Testis (tissue), 2 donors: ENCODE measurements at regions not wholly inside any gene's neighbourhood (a gene's known extent, or its start where the extent isn't known, plus 50 kb on each side); places are given as distances from the start of the nearest gene placed in this dataset.
A peak's percentile ranks its signal among the peaks of the same experiment; 100 is the strongest.

ENCODE experiments used
- DNase-seq: peaks from one replicate; pipeline ENCODE4 v3.0.0-alpha.2; 2019
- H3K27ac ChIP-seq, 2 donors: fragments of 200-600 bp; sonication (generic); one replicate each; pipeline ENCODE4 v1.5.1; 2019
- H3K27me3 ChIP-seq: fragments of 200-600 bp; sonication (generic); one replicate; pipeline ENCODE4 v1.5.1; 2019
- H3K36me3 ChIP-seq: fragments of 200-600 bp; sonication (generic); one replicate; pipeline ENCODE4 v1.5.1; 2017; ENCODE audit warnings: low read depth; ENCODE audit errors: missing control alignments
- H3K4me1 ChIP-seq: fragments of 200-600 bp; sonication (generic); one replicate; pipeline ENCODE4 v1.5.1; 2019
- H3K4me3 ChIP-seq, 2 donors: fragments of 200-600 bp; sonication (generic); one replicate each; pipeline ENCODE4 v1.5.1; 2017 to 2019
- H3K9me3 ChIP-seq: fragments of 200-600 bp; sonication (generic); one replicate; pipeline ENCODE4 v1.5.1; 2017
- POLR2A ChIP-seq: fragments of 450-650 bp; IDR thresholded peaks from one replicate; pipeline ENCODE4 v1.6.1; 2017; ENCODE audit warnings: antibody characterized with exemption, mild to moderate bottlenecking, moderate library complexity
- WGBS, 2 donors: methylation state at CpG; one replicate each; pipeline ENCODE4 v1.1.5; 2018; 5-methylcytosine and 5-hydroxymethylcytosine counted together
- intact Hi-C: fragments of 100-400 bp; cut with DNase I; formaldehyde crosslinking; loops from one replicate; pipeline ENCODE4 v1.15.1; 2023; ENCODE audit warnings: low total_unique reads
- TF ChIP-seq, protein P1 (sequence below), 3 experiments: fragments of 450-650 bp in 2 of 3; fragments of 200-600 bp in 1 of 3; sonication (generic) in 1 of 3; IDR thresholded peaks; one replicate each; pipeline ENCODE4 v1.5.1; 2016 to 2019; ENCODE audit warnings: antibody characterized with exemption in 3 of 3, mild to moderate bottlenecking in 2 of 3, moderate library complexity in 1 of 3

DNA sequence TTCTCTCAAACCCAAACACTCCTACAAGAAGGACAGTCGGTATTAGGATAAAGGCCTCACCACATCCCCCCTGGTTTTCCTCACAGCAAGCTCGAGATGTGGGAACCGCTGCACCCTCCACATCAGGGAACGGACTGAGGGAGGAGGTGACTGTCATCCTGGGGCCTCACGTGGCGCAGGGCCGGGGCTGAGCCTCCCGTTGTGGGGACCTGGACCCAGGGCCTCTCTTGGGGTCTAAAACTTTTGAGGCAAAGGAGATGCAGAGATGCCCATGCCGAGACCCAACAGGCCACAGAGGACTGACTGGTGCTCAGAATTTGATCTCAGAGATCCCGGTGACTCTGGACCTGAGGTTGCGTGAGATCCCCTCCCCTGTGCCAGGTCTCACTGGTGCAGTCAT lies 72.7 kb downstream of the MRPL36 start:
- no peak for TF ChIP-seq POLR2A
- TF ChIP-seq, protein P1, sequence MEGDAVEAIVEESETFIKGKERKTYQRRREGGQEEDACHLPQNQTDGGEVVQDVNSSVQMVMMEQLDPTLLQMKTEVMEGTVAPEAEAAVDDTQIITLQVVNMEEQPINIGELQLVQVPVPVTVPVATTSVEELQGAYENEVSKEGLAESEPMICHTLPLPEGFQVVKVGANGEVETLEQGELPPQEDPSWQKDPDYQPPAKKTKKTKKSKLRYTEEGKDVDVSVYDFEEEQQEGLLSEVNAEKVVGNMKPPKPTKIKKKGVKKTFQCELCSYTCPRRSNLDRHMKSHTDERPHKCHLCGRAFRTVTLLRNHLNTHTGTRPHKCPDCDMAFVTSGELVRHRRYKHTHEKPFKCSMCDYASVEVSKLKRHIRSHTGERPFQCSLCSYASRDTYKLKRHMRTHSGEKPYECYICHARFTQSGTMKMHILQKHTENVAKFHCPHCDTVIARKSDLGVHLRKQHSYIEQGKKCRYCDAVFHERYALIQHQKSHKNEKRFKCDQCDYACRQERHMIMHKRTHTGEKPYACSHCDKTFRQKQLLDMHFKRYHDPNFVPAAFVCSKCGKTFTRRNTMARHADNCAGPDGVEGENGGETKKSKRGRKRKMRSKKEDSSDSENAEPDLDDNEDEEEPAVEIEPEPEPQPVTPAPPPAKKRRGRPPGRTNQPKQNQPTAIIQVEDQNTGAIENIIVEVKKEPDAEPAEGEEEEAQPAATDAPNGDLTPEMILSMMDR (IDR thresholded peaks at IDR 0.05): no peak
- Histone ChIP-seq H3K36me3 (no peaks in the 10 kb centered on the region), H3K27me3 (no peaks in the 10 kb centered on the region), H3K9me3 (no peaks in the 10 kb centered on the region), H3K27ac (no peak overlapping the region), H3K4me1 (no peaks in the 10 kb centered on the region), H3K4me3 (no peak overlapping the region)
- 89 to 93% methylated on average over 11 of the region's 11 CpGs for WGBS, 2 donors
- intact Hi-C loops: no loop called here
- DNase-seq: peak; percentile 7

DNA sequence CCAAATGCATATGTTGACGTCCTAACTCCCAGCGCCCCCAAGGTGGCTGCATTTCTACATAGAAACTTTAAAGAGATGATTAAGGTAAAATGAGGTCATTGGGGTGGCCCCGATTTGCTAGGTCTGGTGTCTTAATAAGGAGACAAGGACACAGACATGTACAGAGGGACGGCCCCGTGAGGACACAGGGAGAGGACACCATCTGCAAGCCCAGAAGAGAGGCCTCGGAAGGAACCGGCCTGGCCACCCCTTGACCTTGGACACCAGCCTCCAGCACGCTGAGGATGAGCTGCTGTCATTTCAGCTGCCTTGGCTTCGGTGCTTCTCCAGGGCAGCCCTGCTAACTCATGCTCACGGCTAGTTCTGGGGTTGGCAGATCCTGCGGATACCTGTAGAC lies 73.2 kb downstream of the MRPL36 start:
- intact Hi-C loops: no loop called here
- Histone ChIP-seq H3K4me3 (peak overlapping the region in 1 of 2 donors; percentile 38), H3K27me3 (no peaks in the 10 kb centered on the region), H3K36me3 (no peaks in the 10 kb centered on the region), H3K27ac (no peak overlapping the region), H3K4me1 (no peaks in the 10 kb centered on the region), H3K9me3 (no peaks in the 10 kb centered on the region)
- 75 to 81% methylated on average over 10 to 11 of the region's 11 CpGs for WGBS, 2 donors
- TF ChIP-seq POLR2A: no peak
- TF ChIP-seq, protein P1 (IDR thresholded peaks at IDR 0.05): no peak
- peak; percentile 13 for DNase-seq

DNA sequence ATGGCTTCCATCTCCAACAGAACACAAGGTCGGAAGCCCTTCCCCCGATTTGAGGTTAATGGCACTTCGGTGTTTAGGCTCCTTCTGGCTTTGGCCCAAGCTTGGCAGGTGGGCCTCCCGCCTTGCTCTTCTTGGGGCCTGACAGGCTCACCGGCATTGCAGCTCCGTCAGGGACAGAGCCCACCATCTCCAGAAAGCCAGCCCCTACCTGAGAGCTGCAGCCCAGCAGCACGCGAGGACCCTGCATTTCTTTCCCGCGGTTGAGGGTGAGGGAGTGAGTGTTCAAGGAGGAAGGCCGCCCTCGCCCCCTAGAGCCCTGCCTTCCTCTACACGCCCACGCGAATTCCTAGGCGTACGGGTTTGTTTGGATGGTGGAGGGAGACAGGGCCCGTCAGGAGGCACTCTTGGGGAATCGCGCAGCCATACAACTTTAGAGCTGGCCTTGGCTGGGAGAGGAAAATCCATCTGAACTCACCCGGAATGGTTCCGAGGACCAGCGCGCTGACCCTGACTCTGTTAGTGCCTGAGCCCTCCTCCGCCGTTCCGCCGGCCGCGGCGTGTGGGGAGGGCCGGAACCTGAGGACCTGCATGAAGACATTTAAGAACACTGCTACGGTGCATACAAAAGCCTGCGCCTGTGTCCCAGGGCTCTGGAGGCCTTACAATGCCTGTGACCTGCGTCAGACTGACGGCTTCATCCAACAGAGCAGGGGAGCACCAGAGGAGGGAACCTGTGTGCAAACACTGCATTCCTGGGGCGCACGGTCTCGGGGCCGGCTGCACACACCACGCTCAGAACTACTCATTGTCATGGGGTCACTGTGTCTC lies 73.8 kb downstream of the MRPL36 start:
- DNase-seq: peak; percentile 24
- no peak overlapping the region for H3K27ac ChIP-seq
- no peaks in the 10 kb centered on the region for H3K4me1 ChIP-seq
- H3K36me3 ChIP-seq: no peaks in the 10 kb centered on the region
- intact Hi-C loops: no loop called here
- WGBS, 2 donors: 32 to 45% methylated on average over 38 to 39 of the region's 41 CpGs
- peak overlapping the region in 1 of 2 donors; percentile 38 for H3K4me3 ChIP-seq
- TF ChIP-seq POLR2A: no peak
- TF ChIP-seq, protein P1 (IDR thresholded peaks at IDR 0.05): no peak
- H3K9me3 ChIP-seq: no peaks in the 10 kb centered on the region
- H3K27me3 ChIP-seq: no peaks in the 10 kb centered on the region

DNA sequence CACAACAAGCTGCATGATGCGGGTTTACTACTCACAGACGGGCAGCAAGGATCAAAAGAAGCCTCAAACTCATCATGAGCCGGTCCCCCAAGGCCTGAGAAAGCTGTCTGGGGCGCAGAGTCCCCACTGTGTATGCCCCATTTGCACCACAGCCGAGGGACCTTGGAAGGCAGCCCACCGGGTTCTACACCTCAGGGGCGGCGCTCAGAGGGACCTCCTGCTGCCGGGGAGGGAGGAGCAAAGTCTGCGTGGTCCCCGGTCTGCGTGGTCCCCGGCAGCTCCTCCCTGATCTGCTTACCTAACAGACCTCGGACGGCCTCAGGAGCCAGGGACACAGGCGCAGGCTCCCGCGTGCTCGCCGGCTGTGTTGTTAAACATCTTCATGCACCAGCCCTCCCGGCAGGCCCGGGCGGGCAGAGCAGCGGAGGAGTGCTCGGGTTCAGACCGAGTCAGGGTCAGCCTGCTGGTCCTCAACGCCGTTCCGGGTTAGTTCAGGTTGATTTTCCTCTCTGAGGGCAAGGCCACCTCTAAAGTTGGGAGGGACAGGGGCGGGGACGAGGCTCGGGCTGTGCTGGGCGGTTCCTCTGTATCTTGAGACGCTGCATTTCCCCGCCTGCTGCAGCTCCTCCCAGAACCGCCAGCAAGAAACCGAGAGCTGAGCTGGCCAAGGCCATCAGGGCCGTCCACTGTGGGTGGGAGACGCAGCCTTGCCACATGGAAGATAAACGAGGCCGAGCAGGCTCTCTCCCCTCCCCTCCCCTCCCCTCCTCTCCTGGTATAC lies 74.6 kb downstream of the MRPL36 start:
- no peak for TF ChIP-seq POLR2A
- TF ChIP-seq, protein P1 (IDR thresholded peaks at IDR 0.05): no peak
- Histone ChIP-seq H3K4me3 (peak overlapping the region in 1 of 2 donors; percentile 38), H3K27ac (no peak overlapping the region), H3K27me3 (no peaks in the 10 kb centered on the region), H3K9me3 (no peaks in the 10 kb centered on the region), H3K4me1 (no peaks in the 10 kb centered on the region), H3K36me3 (no peaks in the 10 kb centered on the region)
- DNase-seq: peak; percentile 36
- 24 to 28% methylated on average over 15 to 34 of the region's 41 CpGs for WGBS, 2 donors
- intact Hi-C loops: no loop called here
